CD4-positive, alpha-beta memory T cell (primary cell): ENCODE measurements at regions not wholly inside any gene's neighbourhood (a gene's known extent, or its start where the extent isn't known, plus 50 kb on each side); places are given as distances from the start of the nearest gene placed in this dataset.

Source experiments
- CTCF ChIA-PET: fragments of 350-600 bp; sonication (Branson Sonifier 250); formaldehyde crosslinking; loops from one replicate; lab custom pipeline; 2021; ENCODE audit warnings: inconsistent platforms; ENCODE audit not compliant: partially characterized antibody; lab: Charles Lee
- POLR2A ChIA-PET: fragments of 350-600 bp; sonication (Branson Sonifier 250); formaldehyde crosslinking; loops from one replicate; lab custom pipeline; 2021; ENCODE audit not compliant: partially characterized antibody; lab: Charles Lee
- DNase-seq, 5 donors: peaks; one replicate each; pipeline versions ENCODE4 v3.0.0 to v3.0.0-alpha.2; 2020 to 2022; ENCODE audit warnings: mixed read lengths in 1 of 5
- H3K27ac ChIP-seq: one replicate; pipeline ENCODE4 v1.7.0; 2013; ENCODE audit warnings: low read depth, low read length
- H3K27me3 ChIP-seq: 2 replicates; pipeline ENCODE4 v1.7.0; 2013; ENCODE audit warnings: mild to moderate bottlenecking, low read length, moderate library complexity; ENCODE audit not compliant: insufficient read depth
- H3K36me3 ChIP-seq: 2 replicates; pipeline ENCODE4 v1.7.0; 2013; ENCODE audit warnings: mild to moderate bottlenecking, low read length, moderate library complexity; ENCODE audit not compliant: insufficient read depth
- H3K4me1 ChIP-seq: 2 replicates; pipeline ENCODE4 v1.7.0; 2013; ENCODE audit warnings: mild to moderate bottlenecking, low read length, moderate library complexity; ENCODE audit not compliant: insufficient read depth
- H3K4me3 ChIP-seq, 2 donors: one replicate each; pipeline ENCODE4 v1.7.0; 2013; ENCODE audit warnings: low read length in 2 of 2, mild to moderate bottlenecking in 1 of 2
- H3K9me3 ChIP-seq, 2 donors: one replicate each; pipeline ENCODE4 v1.7.0; 2013; ENCODE audit warnings: low read length in 2 of 2, control low read depth in 1 of 2; ENCODE audit not compliant: control insufficient read depth in 1 of 2
- H3K27ac Mint-ChIP-seq, 7 donors: one replicate each; pipeline ENCODE4 v1.8.0; 2020 to 2021; ENCODE audit warnings: mixed read lengths in 7 of 7, mild to moderate bottlenecking in 6 of 7, inconsistent platforms in 3 of 7, moderate library complexity in 3 of 7
- H3K27me3 Mint-ChIP-seq, 2 donors: one replicate each; pipeline ENCODE4 v1.8.0; 2020 to 2021; ENCODE audit warnings: mixed read lengths in 2 of 2
- H3K36me3 Mint-ChIP-seq, 2 donors: one replicate each; pipeline ENCODE4 v1.8.0; 2020 to 2021; ENCODE audit warnings: mixed read lengths in 2 of 2, inconsistent platforms in 1 of 2, mild to moderate bottlenecking in 1 of 2
- H3K4me1 Mint-ChIP-seq, 4 donors: one replicate each; pipeline ENCODE4 v1.8.0; 2020 to 2021; ENCODE audit warnings: mixed read lengths in 4 of 4, mild to moderate bottlenecking in 1 of 4
- H3K4me3 Mint-ChIP-seq, 8 donors: one replicate each; pipeline ENCODE4 v1.8.0; 2020 to 2021; ENCODE audit warnings: mixed read lengths in 8 of 8, mild to moderate bottlenecking in 7 of 8, moderate library complexity in 6 of 8, inconsistent platforms in 3 of 8
- H3K9me3 Mint-ChIP-seq, 8 donors: one replicate each; pipeline ENCODE4 v1.8.0; 2020 to 2021; ENCODE audit warnings: mixed read lengths in 8 of 8, mild to moderate bottlenecking in 5 of 8, inconsistent platforms in 3 of 8, moderate library complexity in 1 of 8
- intact Hi-C: fragments of 100-400 bp; cut with micrococcal nuclease; formaldehyde crosslinking; loops from one replicate; pipeline ENCODE4 v1.15.1; 2023

DNA sequence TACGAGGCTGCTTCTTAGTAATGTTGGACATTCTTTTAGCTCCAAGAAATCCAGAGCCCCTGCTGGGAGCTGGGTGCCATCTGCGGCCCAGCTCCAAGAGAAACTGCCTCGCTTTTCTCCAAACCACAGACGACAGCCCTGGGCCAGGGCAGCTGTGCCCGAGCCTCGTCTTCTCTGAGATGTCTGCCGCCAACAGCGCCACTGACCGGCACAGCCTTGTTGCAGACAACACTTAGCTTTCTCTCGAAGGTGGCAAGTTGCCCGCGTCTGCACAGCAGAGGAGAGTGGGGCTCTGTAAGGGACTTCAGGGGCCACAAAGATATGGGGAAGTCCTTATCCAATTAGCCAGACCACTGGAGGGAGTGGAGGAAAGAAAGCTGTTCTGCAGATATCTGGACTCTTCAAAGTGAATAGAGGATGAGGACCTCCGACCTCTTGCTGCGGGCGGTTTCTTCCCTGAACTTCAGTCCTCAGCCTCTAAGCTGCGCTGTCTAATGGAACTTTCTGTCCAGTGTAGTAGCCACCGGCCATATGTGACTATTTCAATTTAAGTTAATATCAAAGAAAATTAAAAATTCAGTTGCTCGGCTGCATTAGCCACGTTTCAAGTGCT, 63.9 kb upstream of the DISP3 start:
- no peaks in the 10 kb centered on the region for H3K9me3 ChIP-seq
- no peak overlapping the region for H3K27ac Mint-ChIP-seq
- H3K4me3 Mint-ChIP-seq: no peak overlapping the region
- no peaks in the 10 kb centered on the region for H3K36me3 Mint-ChIP-seq
- no peaks in the 10 kb centered on the region for H3K36me3 ChIP-seq
- POLR2A ChIA-PET: no interaction called here
- no peak for DNase-seq
- H3K27me3 Mint-ChIP-seq: peaks cover 2 to 3% of the 10 kb centered on the region in 2 donors
- H3K9me3 Mint-ChIP-seq: peaks cover 0 to 2% (median 0%) of the 10 kb centered on the region in 8 donors
- no peaks in the 10 kb centered on the region for H3K4me1 ChIP-seq
- H3K27ac ChIP-seq: no peak overlapping the region
- no peaks in the 10 kb centered on the region for H3K27me3 ChIP-seq
- intact Hi-C loops: no loop called here
- peaks cover 0 to 9% (median 4%) of the 10 kb centered on the region in 4 donors for H3K4me1 Mint-ChIP-seq
- no peak overlapping the region for H3K4me3 ChIP-seq
- CTCF ChIA-PET: no interaction called here

DNA sequence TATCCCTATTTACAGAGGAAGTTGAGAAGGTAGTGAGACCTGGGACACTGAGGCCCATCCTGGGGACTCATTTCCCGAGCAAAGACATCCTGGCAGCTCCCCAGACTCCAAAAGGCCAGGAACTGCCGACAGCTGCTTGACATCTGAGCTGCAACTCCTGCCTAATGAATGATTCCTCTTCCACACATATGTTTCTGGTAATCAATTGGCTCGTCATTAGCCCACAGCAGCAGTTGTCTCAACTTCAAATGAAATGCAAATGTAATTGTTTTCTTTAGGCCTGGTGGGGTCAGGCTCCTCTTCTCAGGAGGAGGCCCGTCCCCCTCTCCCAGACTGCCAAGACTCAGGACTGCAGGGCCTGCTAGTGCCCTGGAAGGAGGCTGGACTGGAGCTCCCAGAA, 61.8 kb upstream of the DISP3 start:
- no peaks in the 10 kb centered on the region for H3K36me3 Mint-ChIP-seq
- Histone ChIP-seq H3K36me3 (no peaks in the 10 kb centered on the region), H3K27me3 (no peaks in the 10 kb centered on the region), H3K9me3 (no peaks in the 10 kb centered on the region), H3K27ac (no peak overlapping the region), H3K4me1 (no peaks in the 10 kb centered on the region), H3K4me3 (no peak overlapping the region)
- H3K27me3 Mint-ChIP-seq: peaks cover 7% of the 10 kb centered on the region in 2 donors
- peaks cover 0 to 3% (median under 1%) of the 10 kb centered on the region in 4 donors for H3K4me1 Mint-ChIP-seq
- POLR2A ChIA-PET: no interaction called here
- no peak overlapping the region for H3K27ac Mint-ChIP-seq
- intact Hi-C loops: no loop called here
- no peak for DNase-seq
- no peak overlapping the region for H3K4me3 Mint-ChIP-seq
- peaks cover 0 to 2% (median 0%) of the 10 kb centered on the region in 8 donors for H3K9me3 Mint-ChIP-seq
- CTCF ChIA-PET: no interaction called here

DNA sequence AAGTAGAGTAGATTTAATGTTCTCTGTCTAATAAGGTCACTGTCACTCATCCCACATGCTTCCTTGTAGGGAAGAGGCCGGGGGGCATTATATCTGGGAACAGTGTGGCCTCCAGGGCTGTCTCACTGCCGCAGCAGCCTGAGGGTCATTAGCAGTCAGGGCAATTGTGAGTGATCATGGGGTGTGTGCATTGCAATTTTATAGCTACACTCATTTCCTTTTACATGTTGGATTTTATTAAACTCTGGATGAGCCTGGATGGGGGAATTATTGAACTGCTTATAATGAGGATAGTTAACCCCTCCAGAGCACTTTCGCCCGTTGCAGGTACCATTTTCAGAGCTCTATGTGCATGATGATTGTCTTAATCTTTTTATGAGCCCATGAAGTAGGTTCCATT, 60.9 kb upstream of the DISP3 start:
- Histone ChIP-seq H3K4me1 (no peaks in the 10 kb centered on the region), H3K27me3 (no peaks in the 10 kb centered on the region), H3K4me3 (no peak overlapping the region), H3K9me3 (no peaks in the 10 kb centered on the region), H3K27ac (no peak overlapping the region), H3K36me3 (no peaks in the 10 kb centered on the region)
- Mint-ChIP-seq H3K27me3 (peaks cover 7% of the 10 kb centered on the region in 2 donors), H3K9me3 (peaks cover 0 to 2% (median 0%) of the 10 kb centered on the region in 8 donors), H3K4me3 (no peak overlapping the region), H3K36me3 (no peaks in the 10 kb centered on the region), H3K27ac (no peak overlapping the region), H3K4me1 (peaks cover 0 to 3% (median under 1%) of the 10 kb centered on the region in 4 donors)
- ChIA-PET CTCF (no interaction called here), POLR2A (no interaction called here)
- no peak for DNase-seq
- intact Hi-C loops: no loop called here

DNA sequence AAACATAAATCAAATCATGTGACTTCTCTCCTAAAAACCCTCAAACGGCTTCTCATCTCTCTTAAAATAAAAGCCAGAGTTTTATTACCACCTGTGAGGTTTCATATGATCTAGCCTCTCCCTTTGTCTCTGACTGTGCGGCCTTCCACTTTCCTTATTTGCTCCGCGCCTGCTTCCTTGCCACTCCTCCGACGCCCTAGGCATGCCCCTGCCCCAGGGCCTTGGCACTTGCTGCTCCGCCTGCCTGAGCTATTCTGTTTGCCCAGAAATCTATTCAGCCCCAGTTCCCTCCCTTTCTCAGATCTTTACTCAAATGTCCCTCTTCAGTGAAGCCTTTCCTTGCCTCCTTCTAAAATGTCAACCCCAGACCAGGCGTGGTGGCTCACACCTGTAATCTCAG, 57.5 kb upstream of the DISP3 start:
- Mint-ChIP-seq H3K27ac (no peak overlapping the region), H3K4me3 (no peak overlapping the region), H3K9me3 (peaks cover 0 to 2% (median 0%) of the 10 kb centered on the region in 8 donors), H3K36me3 (no peaks in the 10 kb centered on the region), H3K4me1 (peaks cover 0 to 3% (median under 1%) of the 10 kb centered on the region in 4 donors), H3K27me3 (peaks cover 6 to 7% of the 10 kb centered on the region in 2 donors)
- intact Hi-C loops: no loop called here
- no peak overlapping the region for H3K27ac ChIP-seq
- no peaks in the 10 kb centered on the region for H3K4me1 ChIP-seq
- H3K36me3 ChIP-seq: no peaks in the 10 kb centered on the region
- no peak for DNase-seq
- ChIA-PET CTCF (no interaction called here), POLR2A (no interaction called here)
- no peaks in the 10 kb centered on the region for H3K27me3 ChIP-seq
- H3K4me3 ChIP-seq: no peak overlapping the region
- no peaks in the 10 kb centered on the region for H3K9me3 ChIP-seq

DNA sequence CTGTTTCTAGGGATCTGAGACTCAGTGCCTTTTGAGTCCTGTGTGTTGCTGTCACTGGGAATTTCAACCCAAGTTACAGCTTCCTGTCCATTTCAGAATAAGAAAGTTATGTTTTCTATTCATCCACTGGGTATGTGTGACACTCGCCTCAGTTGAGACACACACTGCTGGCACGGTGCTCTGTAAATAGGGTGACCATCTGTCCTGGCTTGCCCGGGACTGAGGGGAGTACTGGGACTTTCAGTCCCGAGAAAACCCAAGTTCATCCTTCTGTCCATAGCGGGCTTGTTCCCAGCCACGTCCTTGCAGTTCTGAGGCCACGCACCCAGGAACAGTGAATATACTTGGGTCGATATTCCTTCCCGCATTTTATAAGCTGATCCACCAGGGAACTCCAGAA, 56.3 kb upstream of the DISP3 start:
- Mint-ChIP-seq H3K4me3 (no peak overlapping the region), H3K27ac (no peak overlapping the region), H3K4me1 (peaks cover 0 to 2% (median under 1%) of the 10 kb centered on the region in 4 donors), H3K9me3 (no peaks in the 10 kb centered on the region), H3K27me3 (peaks cover 3 to 7% of the 10 kb centered on the region in 2 donors), H3K36me3 (no peaks in the 10 kb centered on the region)
- Histone ChIP-seq H3K36me3 (no peaks in the 10 kb centered on the region), H3K27me3 (no peaks in the 10 kb centered on the region), H3K4me1 (no peaks in the 10 kb centered on the region), H3K27ac (no peak overlapping the region), H3K4me3 (no peak overlapping the region), H3K9me3 (no peaks in the 10 kb centered on the region)
- DNase-seq: no peak
- intact Hi-C loops: no loop called here
- ChIA-PET CTCF (no interaction called here), POLR2A (no interaction called here)

DNA sequence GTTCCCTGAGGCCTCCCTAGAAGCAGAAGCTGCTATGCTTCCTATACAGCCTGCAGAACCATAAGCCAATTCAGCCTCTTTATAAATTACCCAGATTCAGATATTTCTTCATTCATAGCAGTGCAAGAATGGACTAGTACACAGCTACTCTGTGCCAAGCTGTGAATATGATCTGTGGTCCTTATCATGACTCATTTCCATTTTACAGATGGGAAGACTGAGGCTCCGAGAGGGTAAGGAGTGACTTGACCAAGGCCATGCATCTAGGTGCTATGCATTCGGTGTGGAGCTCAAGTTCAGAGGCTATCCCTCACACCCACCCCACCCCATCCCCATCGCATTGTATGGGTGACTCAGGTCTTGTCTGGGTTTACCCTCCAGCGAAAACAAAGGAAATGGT, 52.3 kb upstream of the DISP3 start:
- POLR2A ChIA-PET: no interaction called here
- Mint-ChIP-seq H3K4me3 (no peak overlapping the region), H3K27ac (no peak overlapping the region), H3K4me1 (peaks cover 0 to 4% (median 0%) of the 10 kb centered on the region in 4 donors), H3K36me3 (no peaks in the 10 kb centered on the region), H3K9me3 (no peaks in the 10 kb centered on the region), H3K27me3 (peaks cover under 1 to 4% of the 10 kb centered on the region in 2 donors)
- Histone ChIP-seq H3K4me3 (no peak overlapping the region), H3K4me1 (no peaks in the 10 kb centered on the region), H3K36me3 (no peaks in the 10 kb centered on the region), H3K27me3 (no peaks in the 10 kb centered on the region), H3K27ac (no peak overlapping the region), H3K9me3 (no peaks in the 10 kb centered on the region)
- intact Hi-C loops: no loop called here
- no peak for DNase-seq
- CTCF ChIA-PET: no interaction called here

DNA sequence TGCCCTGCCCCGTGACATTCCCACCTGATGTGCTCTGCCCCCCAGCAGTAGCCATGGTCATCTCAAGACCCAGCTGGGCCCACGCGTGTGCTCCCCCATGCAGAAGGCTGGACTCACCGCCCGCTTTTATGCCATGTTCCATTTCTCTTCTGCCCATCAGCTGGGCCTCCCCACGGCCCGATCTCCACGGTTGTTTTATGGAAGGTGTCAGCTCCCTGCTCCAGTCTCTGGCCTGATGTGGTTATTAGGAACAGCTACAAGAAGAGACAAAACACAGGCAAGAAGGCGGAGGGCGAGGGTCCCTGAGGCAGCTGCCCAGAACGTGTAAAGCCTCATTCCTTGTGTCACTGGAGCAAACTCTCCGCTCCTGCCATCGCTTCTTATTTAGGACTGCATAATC, 50.2 kb upstream of the DISP3 start:
- H3K4me1 Mint-ChIP-seq: peaks cover 0 to 6% (median 0%) of the 10 kb centered on the region in 4 donors
- Histone ChIP-seq H3K9me3 (no peaks in the 10 kb centered on the region), H3K4me3 (no peak overlapping the region), H3K27ac (no peak overlapping the region), H3K36me3 (no peaks in the 10 kb centered on the region), H3K4me1 (no peaks in the 10 kb centered on the region), H3K27me3 (no peaks in the 10 kb centered on the region)
- peaks cover 0 to 4% of the 10 kb centered on the region in 2 donors for H3K27me3 Mint-ChIP-seq
- DNase-seq: no peak
- no peak overlapping the region for H3K4me3 Mint-ChIP-seq
- intact Hi-C loops: no loop called here
- H3K9me3 Mint-ChIP-seq: no peaks in the 10 kb centered on the region
- no peak overlapping the region for H3K27ac Mint-ChIP-seq
- POLR2A ChIA-PET: no interaction called here
- CTCF ChIA-PET: no interaction called here
- no peaks in the 10 kb centered on the region for H3K36me3 Mint-ChIP-seq
